ENCODE measurements at regions not wholly inside any gene's neighbourhood (a gene's known extent, or its start where the extent isn't known, plus 50 kb on each side); places are given as distances from the start of the nearest gene placed in this dataset.

GRCh38 chr1:91092503-91092902 is 70.7 kb upstream of the ZNF644 start:
- DNase-seq = no peak

- DNase-seq = no peak
Observed at GRCh38 chr1:91091812-91092211, 70.0 kb upstream of the ZNF644 start.

DNA sequence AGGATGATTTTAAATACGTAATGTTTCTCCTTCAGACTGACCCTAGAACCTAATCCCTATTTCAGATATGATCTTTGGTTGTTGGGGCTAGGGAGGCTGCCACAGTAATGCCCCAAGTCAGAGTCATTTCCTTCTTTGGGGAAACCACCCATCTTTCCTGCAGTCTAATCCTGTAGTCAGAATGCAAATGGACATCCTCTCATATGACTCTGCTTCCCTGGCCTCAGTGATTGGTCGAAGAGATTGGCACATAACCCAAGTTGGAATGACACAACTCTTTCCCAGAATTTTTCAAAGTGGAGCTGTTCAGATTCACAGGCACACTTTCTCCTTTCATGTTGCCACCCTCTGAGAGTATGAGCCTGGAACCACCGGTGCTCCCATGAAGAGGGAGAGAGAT is 58.8 kb upstream of the ZNF644 start:
- DNase-seq = no peak

DNA sequence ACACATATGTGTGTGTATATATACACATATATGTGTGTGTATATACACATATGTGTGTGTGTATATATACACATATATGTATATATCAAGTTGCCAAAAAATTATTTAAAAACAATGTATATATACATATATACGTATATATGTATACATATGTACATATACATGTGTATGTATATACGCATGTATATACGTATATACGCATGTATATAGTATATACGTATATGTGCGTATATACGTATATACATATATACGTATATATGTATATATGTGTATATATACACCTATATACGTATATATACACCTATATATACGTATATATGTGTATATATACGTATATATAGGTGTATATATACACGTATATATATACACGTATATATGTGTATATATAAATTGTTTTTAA is 57.0 kb upstream of the ZNF644 start:
- no peak for DNase-seq

DNA sequence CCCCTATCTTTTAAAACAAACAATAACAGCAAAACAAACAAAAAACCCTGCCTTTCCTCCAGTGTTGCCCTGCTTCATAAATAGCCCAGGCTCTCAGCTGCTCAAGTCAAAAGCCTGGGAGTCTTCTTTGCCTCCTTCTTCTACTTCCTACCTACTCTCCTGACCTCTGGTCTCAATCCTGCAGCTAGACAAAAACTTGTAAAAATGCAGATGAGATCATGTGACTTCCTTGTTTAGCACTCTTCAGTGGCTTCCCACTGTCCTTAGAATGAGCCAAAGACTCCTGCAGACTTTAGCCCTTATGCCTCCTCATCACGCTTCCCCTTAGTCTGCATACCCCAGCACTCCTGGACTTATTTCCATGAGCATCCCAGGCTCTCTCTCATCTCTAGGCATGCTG is 55.0 kb upstream of the ZNF644 start:
- no peak for DNase-seq

- no peak for DNase-seq
Observed at GRCh38 chr1:91075233-91076135, 53.6 kb upstream of the ZNF644 start.

- DNase-seq = no peak
Observed at GRCh38 chr1:91073299-91073698, 51.5 kb upstream of the ZNF644 start.

GRCh38 chr1:91071838-91072237 is 50.0 kb upstream of the ZNF644 start:
- DNase-seq = no peak

Data from NCI-H2171 treated with DMSO at 0.1 percent for 48 hours (cell line).